GM12878 (cell line): ENCODE measurements at regions not wholly inside any gene's neighbourhood (a gene's known extent, or its start where the extent isn't known, plus 50 kb on each side); places are given as distances from the start of the nearest gene placed in this dataset.

Source experiments
- ATAC-seq: fragments of 200-7000 bp; cut with Tn5 transposase; 3 replicates; pipeline ENCODE4 v1.9.1; 2020; ENCODE audit warnings: mild to moderate bottlenecking, moderate library complexity
- BruUV-seq: library from RNA; stranded (reverse); fragments of 400-500 nt; replicated peaks from 2 replicates; lab custom pipeline; 2021; lab: Mats Ljungman, UMichigan
- CTCF ChIA-PET: fragments of 300-600 bp; sonication (Branson Sonifier 250); formaldehyde crosslinking; extraction: SDS; loops from one replicate; lab custom pipeline; 2021; ENCODE audit warnings: inconsistent platforms; lab: Yijun Ruan, JAX
- POLR2A ChIA-PET: fragments of 350-600 bp; formaldehyde crosslinking; extraction: SDS; loops from one replicate; lab custom pipeline; 2021; ENCODE audit warnings: inconsistent platforms; lab: Charles Lee
- RAD21 ChIA-PET: fragments of 300-600 bp; sonication (Branson Sonifier 250); formaldehyde crosslinking; loops from one replicate; lab custom pipeline; 2023; ENCODE audit warnings: antibody characterized with exemption; ENCODE audit not compliant: unreplicated experiment; lab: Charles Lee
- SMC1A ChIA-PET: fragments of 300-600 bp; sonication (Branson Sonifier 250); formaldehyde crosslinking; loops from one replicate; lab custom pipeline; 2023; ENCODE audit not compliant: unreplicated experiment, uncharacterized antibody; lab: Charles Lee
- DNase-seq: peaks from one replicate; pipeline ENCODE4 v3.0.0-alpha.2; 2011; ENCODE audit warnings: low read depth, low spot score
- FAIRE-seq: peaks from 3 replicates; lab custom pipeline; 2011; peaks lifted over from hg19 to GRCh38; lab: Jason Lieb, UNC
- H2AFZ ChIP-seq: 2 replicates; pipeline ENCODE4 v1.6.0; 2011; ENCODE audit warnings: low read depth, low read length, control low read depth; ENCODE audit not compliant: control insufficient read depth
- H3K27ac ChIP-seq: 2 replicates; pipeline ENCODE4 v1.5.1; 2011; ENCODE audit warnings: control low read depth; ENCODE audit not compliant: control insufficient read depth, insufficient read depth
- H3K27me3 ChIP-seq, 2 experiments: replicated peaks in 1 of 2; 2 replicates each; pipeline versions ENCODE4 v1.6.0 to v1.6.1; 2011; ENCODE audit warnings: low read length in 1 of 2; ENCODE audit not compliant: control insufficient read depth in 2 of 2, insufficient read depth in 2 of 2
- H3K36me3 ChIP-seq, 2 experiments: 2 replicates each; pipeline ENCODE4 v1.5.1; 2011; ENCODE audit warnings: low read length in 1 of 2; ENCODE audit not compliant: control insufficient read depth in 2 of 2, insufficient read depth in 2 of 2
- H3K4me1 ChIP-seq: 2 replicates; pipeline ENCODE4 v1.6.1; 2011; ENCODE audit warnings: mild to moderate bottlenecking, low read length, moderate library complexity, mixed read lengths; ENCODE audit not compliant: control insufficient read depth, insufficient read depth
- H3K4me2 ChIP-seq: 2 replicates; pipeline ENCODE4 v1.6.0; 2011; ENCODE audit warnings: control low read depth; ENCODE audit not compliant: control insufficient read depth, insufficient read depth
- H3K4me3 ChIP-seq: fragments of 200-600 bp; sonication (generic); 2 replicates; pipeline ENCODE4 v1.5.1; 2016
- H3K79me2 ChIP-seq: 2 replicates; pipeline ENCODE4 v1.6.0; 2011; ENCODE audit warnings: low read length; ENCODE audit not compliant: control insufficient read depth, insufficient read depth
- H3K9ac ChIP-seq: 2 replicates; pipeline ENCODE4 v1.8.0; 2011; ENCODE audit warnings: low read length, control low read depth, mixed read lengths; ENCODE audit not compliant: control insufficient read depth, insufficient read depth
- H3K9me3 ChIP-seq: replicated peaks from 3 replicates; pipeline ENCODE4 v1.5.1; 2011; ENCODE audit warnings: mild to moderate bottlenecking, low read length; ENCODE audit not compliant: control insufficient read depth, insufficient read depth
- H4K20me1 ChIP-seq: 2 replicates; pipeline ENCODE4 v1.6.0; 2011; ENCODE audit not compliant: control insufficient read depth, insufficient read depth
- ATF2 ChIP-seq: IDR thresholded peaks from 2 replicates; pipeline ENCODE4 v1.6.1; 2012; ENCODE audit warnings: low read length, inconsistent platforms
- BRCA1 ChIP-seq: IDR thresholded peaks from 2 replicates; pipeline ENCODE4 v1.6.1; 2011; ENCODE audit warnings: low read depth, low read length, improper control_type of control experiment
- CBX3 ChIP-seq: fragments of 200-600 bp; sonication (generic); IDR thresholded peaks from 2 replicates; pipeline ENCODE4 v1.6.1; 2016; ENCODE audit warnings: low read depth, borderline replicate concordance
- CREB1 ChIP-seq: IDR thresholded peaks from 2 replicates; pipeline ENCODE4 v1.6.1; 2012; ENCODE audit warnings: low read depth, mild to moderate bottlenecking, inconsistent platforms
- CREM ChIP-seq: IDR thresholded peaks from 2 replicates; pipeline ENCODE4 v1.6.1; 2014; ENCODE audit warnings: antibody characterized with exemption, low read depth
- EED ChIP-seq: sonication (generic); IDR thresholded peaks from 2 replicates; pipeline ENCODE4 v1.6.1; 2016; ENCODE audit warnings: antibody characterized with exemption, low read depth
- EGR1 ChIP-seq, 2 experiments: IDR thresholded peaks; 1 replicate in 1 of 2; 2 replicates in 1 of 2; pipeline ENCODE4 v1.6.1; 2011 to 2012; ENCODE audit warnings: low read depth in 2 of 2, low read length in 2 of 2, borderline replicate concordance in 1 of 2, mild to moderate bottlenecking in 1 of 2, moderate library complexity in 1 of 2
- ETV6 ChIP-seq, 2 experiments: fragments of 450-650 bp in 1 of 2; IDR thresholded peaks in 1 of 2; conservative IDR thresholded peaks in 1 of 2; 2 replicates each; pipeline ENCODE4 v1.6.1; 2014; ENCODE audit warnings: antibody characterized with exemption in 1 of 2, borderline replicate concordance in 1 of 2, low read depth in 1 of 2, mild to moderate bottlenecking in 1 of 2, moderate library complexity in 1 of 2
- FOXM1 ChIP-seq: IDR thresholded peaks from 2 replicates; pipeline ENCODE4 v1.6.1; 2012; ENCODE audit warnings: low read depth, mild to moderate bottlenecking, inconsistent platforms, low read length, moderate library complexity
- GABPA ChIP-seq: IDR thresholded peaks from 2 replicates; pipeline ENCODE4 v1.6.1; 2014; ENCODE audit warnings: antibody characterized with exemption, low read depth, mild to moderate bottlenecking, inconsistent platforms
- MAX ChIP-seq: IDR thresholded peaks from 2 replicates; pipeline ENCODE4 v1.6.1; 2012; ENCODE audit warnings: low read depth, low read length, improper control_type of control experiment
- NFIC ChIP-seq: IDR thresholded peaks from 2 replicates; pipeline ENCODE4 v1.6.1; 2012; ENCODE audit warnings: low read depth, mild to moderate bottlenecking, inconsistent platforms, low read length, moderate library complexity
- RAD21 ChIP-seq: IDR thresholded peaks from 2 replicates; pipeline ENCODE4 v1.6.1; 2011; ENCODE audit warnings: mild to moderate bottlenecking, low read depth, low read length, moderate library complexity; ENCODE audit not compliant: insufficient read depth
- RUNX3 ChIP-seq: IDR thresholded peaks from 2 replicates; pipeline ENCODE4 v1.6.1; 2012; ENCODE audit warnings: low read length, inconsistent platforms
- TCF12 ChIP-seq: IDR thresholded peaks from 2 replicates; pipeline ENCODE4 v1.6.1; 2011; ENCODE audit warnings: low read depth, mild to moderate bottlenecking, low read length
- TCF3 ChIP-seq: IDR thresholded peaks from 2 replicates; pipeline ENCODE4 v1.6.1; 2012; ENCODE audit warnings: low read depth, mild to moderate bottlenecking, low read length, borderline replicate concordance; ENCODE audit not compliant: insufficient read depth
- WGBS: methylation state at CpG from one replicate; pipeline ENCODE4 v1.1.6; 2016; ENCODE audit warnings: low lambda C conversion rate; ENCODE audit not compliant: insufficient replicate concordance, insufficient coverage; ENCODE audit errors: missing lambda C conversion rate; 5-methylcytosine and 5-hydroxymethylcytosine counted together
- in situ Hi-C: fragments of 300-500 bp; cut with MboI; formaldehyde crosslinking; loops from 9 replicates; pipeline ENCODE4 v1.14.3; 2018; ENCODE audit warnings: mixed read lengths
- intact Hi-C: fragments of 100-400 bp; cut with micrococcal nuclease; formaldehyde crosslinking; loops from one replicate; pipeline ENCODE4 v1.14.2; 2022; ENCODE audit not compliant: unreplicated experiment
- TF ChIP-seq, protein P1 (sequence below): fragments of 150-350 bp; IDR thresholded peaks from 2 replicates; pipeline ENCODE4 v1.6.1; 2014; ENCODE audit warnings: mild to moderate bottlenecking, low read depth, low read length
- TF ChIP-seq, protein P2 (sequence below), 3 experiments: IDR thresholded peaks in 2 of 3; conservative IDR thresholded peaks in 1 of 3; 2 replicates each; pipeline ENCODE4 v1.5.1; 2011; ENCODE audit warnings: low read depth in 3 of 3, low read length in 3 of 3, mild to moderate bottlenecking in 3 of 3, control low read depth in 2 of 3, moderate library complexity in 2 of 3, inconsistent platforms in 1 of 3, mixed read lengths in 1 of 3; ENCODE audit not compliant: control insufficient read depth in 2 of 3, insufficient read depth in 1 of 3; ENCODE audit errors: extremely low read depth in 1 of 3

DNA sequence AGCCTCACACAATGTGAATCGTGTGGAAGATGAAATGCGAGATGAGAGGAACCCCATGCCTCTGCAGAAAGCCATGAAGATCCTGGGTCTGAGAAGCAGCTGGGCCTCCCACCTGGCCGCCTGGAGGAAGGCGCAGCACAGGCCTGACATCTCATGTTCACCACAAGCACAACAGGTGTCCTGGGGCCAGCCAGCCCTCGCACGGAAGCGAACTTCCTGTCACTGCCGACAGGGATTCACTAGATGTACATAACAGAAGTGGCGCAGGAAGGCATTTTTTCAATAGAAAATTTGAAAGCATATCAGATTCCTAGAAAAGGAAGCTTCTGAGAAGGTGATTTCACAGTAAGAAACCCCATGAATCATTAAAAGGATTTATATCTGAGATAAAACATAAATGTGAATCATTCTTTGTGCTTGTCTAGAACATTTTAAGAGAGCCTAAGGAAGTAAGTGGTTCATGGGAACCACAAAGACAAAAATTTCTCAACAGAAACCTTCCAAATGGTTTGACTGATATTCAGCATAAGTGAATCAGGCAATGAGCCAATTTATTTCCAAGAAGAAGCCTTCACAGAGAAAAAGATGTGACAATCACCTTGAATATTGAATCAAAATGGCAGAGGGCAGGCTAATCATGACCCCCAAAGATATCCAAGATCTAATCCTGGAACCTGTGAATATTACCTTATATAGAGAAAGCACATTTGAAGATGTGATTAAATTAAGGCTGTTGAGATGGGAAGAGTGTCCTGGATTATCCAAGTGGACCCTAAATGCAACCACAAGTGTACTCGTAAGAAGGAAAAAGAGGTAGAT, 311.9 kb downstream of the DUSP6 start:
- SMC1A ChIA-PET, result no interaction called here
- ATAC-seq, result peak; percentile 67
- Histone ChIP-seq H3K4me2 (peak overlapping the region; percentile 7; the same call in 1 of the 2 replicates), H4K20me1 (no peaks in the 10 kb centered on the region), H3K27ac (no peak overlapping the region), H3K79me2 (no peaks in the 10 kb centered on the region), H3K9ac (no peak overlapping the region), H3K4me3 (no peak overlapping the region), H3K4me1 (peaks cover 2% of the 10 kb centered on the region), H3K36me3 (no peaks in the 10 kb centered on the region), H3K27me3 (0 out of 4 replicates have a peak, but pooled peaks cover 0 to under 1% of the 10 kb centered on the region in 2 experiments), H2AFZ (no peak overlapping the region), H3K9me3 (no peaks in the 10 kb centered on the region)
- no peak for DNase-seq
- 13% methylated on average over 10 of the region's 10 CpGs for WGBS
- RAD21 ChIA-PET, result no interaction called here
- intact Hi-C loops (no loop called here), in situ Hi-C loops (loop anchor here (10.0 kb wide), 1 partner anchor 414 kb away; no protein-coding TSS in a partner anchor)
- BruUV-seq, result no TSS peak
- CTCF ChIA-PET, result no interaction called here
- no peak for FAIRE-seq
- POLR2A ChIA-PET, result no interaction called here
- peak; percentile 92 for TF ChIP-seq FOXM1
- peak; percentile 73 for TF ChIP-seq ATF2
- TF ChIP-seq EED, result peak; percentile 40; the same call in 1 of the 2 replicates
- TF ChIP-seq, protein P1, sequence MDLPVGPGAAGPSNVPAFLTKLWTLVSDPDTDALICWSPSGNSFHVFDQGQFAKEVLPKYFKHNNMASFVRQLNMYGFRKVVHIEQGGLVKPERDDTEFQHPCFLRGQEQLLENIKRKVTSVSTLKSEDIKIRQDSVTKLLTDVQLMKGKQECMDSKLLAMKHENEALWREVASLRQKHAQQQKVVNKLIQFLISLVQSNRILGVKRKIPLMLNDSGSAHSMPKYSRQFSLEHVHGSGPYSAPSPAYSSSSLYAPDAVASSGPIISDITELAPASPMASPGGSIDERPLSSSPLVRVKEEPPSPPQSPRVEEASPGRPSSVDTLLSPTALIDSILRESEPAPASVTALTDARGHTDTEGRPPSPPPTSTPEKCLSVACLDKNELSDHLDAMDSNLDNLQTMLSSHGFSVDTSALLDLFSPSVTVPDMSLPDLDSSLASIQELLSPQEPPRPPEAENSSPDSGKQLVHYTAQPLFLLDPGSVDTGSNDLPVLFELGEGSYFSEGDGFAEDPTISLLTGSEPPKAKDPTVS, result no peak
- 0 out of 2 replicates have a peak, but pooled peaks have one; percentile 16 for TF ChIP-seq CREB1
- peak; percentile 100 for TF ChIP-seq TCF3
- peak; percentile 35; the same call in 1 of the 2 replicates for TF ChIP-seq RAD21
- TF ChIP-seq EGR1 (IDR thresholded peaks at IDR 0.05; ENCODE audit: borderline replicate concordance in 1 of 2, low read depth in 2 of 2, low read length in 2 of 2), result 0 out of 3 replicates have a peak, but pooled peaks of 1 of the 2 experiments have one; percentile 14
- TF ChIP-seq CBX3, result no peak
- TF ChIP-seq BRCA1, result no peak
- TF ChIP-seq GABPA, result 0 out of 2 replicates have a peak, but pooled peaks have one; percentile 37
- TF ChIP-seq, protein P2, sequence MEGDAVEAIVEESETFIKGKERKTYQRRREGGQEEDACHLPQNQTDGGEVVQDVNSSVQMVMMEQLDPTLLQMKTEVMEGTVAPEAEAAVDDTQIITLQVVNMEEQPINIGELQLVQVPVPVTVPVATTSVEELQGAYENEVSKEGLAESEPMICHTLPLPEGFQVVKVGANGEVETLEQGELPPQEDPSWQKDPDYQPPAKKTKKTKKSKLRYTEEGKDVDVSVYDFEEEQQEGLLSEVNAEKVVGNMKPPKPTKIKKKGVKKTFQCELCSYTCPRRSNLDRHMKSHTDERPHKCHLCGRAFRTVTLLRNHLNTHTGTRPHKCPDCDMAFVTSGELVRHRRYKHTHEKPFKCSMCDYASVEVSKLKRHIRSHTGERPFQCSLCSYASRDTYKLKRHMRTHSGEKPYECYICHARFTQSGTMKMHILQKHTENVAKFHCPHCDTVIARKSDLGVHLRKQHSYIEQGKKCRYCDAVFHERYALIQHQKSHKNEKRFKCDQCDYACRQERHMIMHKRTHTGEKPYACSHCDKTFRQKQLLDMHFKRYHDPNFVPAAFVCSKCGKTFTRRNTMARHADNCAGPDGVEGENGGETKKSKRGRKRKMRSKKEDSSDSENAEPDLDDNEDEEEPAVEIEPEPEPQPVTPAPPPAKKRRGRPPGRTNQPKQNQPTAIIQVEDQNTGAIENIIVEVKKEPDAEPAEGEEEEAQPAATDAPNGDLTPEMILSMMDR (IDR thresholded peaks at IDR 0.05 in 2 of 3, conservative IDR thresholded peaks at IDR 0.05 in 1 of 3; ENCODE audit: control insufficient read depth in 2 of 3, extremely low read depth in 1 of 3, insufficient read depth in 1 of 3, low read depth in 3 of 3, low read length in 3 of 3), result peak in 1 of 3 experiments; percentile 7; a peak in 1 of 6 replicates
- peak in 1 of 2 experiments; percentile 84; a peak in 2 of 4 replicates for TF ChIP-seq ETV6 (conservative IDR thresholded peaks at IDR 0.05 in 1 of 2, IDR thresholded peaks at IDR 0.05 in 1 of 2; ENCODE audit: borderline replicate concordance in 1 of 2, low read depth in 1 of 2)
- TF ChIP-seq TCF12, result peak; percentile 99
- no peak for TF ChIP-seq MAX
- peak; percentile 56; the same call in 1 of the 2 replicates for TF ChIP-seq CREM
- TF ChIP-seq NFIC, result peak; percentile 91
- peak; percentile 90 for TF ChIP-seq RUNX3
